NB4 (cell line): ENCODE measurements at regions not wholly inside any gene's neighbourhood (a gene's known extent, or its start where the extent isn't known, plus 50 kb on each side); places are given as distances from the start of the nearest gene placed in this dataset.

ENCODE experiments used
- MYC ChIP-seq: IDR thresholded peaks from 2 replicates; pipeline ENCODE4 v1.6.1; 2011; ENCODE audit warnings: low read depth, low read length
- POLR2A ChIP-seq: IDR thresholded peaks from 2 replicates; pipeline ENCODE4 v1.6.1; 2011; ENCODE audit warnings: mild to moderate bottlenecking; ENCODE audit not compliant: insufficient read length; ENCODE audit errors: extremely low read depth
- TF ChIP-seq, protein P1 (sequence below): IDR thresholded peaks from one replicate; pipeline ENCODE4 v1.5.1; 2012; ENCODE audit warnings: low read depth, low read length
- TF ChIP-seq, protein P2 (sequence below): IDR thresholded peaks from 2 replicates; pipeline ENCODE4 v1.6.1; 2011; ENCODE audit warnings: low read depth, low read length

DNA sequence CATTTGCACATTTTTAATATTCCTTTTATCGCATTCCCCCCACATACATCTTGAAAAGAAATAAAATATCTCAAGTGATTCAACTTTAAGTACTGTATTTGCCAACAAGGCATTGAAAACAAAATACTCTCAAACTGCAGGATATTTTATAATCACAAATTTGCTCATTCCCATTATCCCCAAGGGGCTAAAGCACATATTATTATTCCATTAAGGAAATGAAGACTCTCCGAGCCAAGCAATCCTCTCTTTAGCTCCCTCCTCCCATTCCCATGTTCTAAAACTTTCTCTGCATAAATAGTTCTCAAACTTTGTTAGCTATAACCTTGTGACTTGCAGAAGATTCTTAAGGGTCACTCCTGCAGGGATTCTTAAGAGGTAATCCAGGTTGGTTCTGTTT is 436.8 kb downstream of the KCNJ2 start:
- TF ChIP-seq, protein P1, sequence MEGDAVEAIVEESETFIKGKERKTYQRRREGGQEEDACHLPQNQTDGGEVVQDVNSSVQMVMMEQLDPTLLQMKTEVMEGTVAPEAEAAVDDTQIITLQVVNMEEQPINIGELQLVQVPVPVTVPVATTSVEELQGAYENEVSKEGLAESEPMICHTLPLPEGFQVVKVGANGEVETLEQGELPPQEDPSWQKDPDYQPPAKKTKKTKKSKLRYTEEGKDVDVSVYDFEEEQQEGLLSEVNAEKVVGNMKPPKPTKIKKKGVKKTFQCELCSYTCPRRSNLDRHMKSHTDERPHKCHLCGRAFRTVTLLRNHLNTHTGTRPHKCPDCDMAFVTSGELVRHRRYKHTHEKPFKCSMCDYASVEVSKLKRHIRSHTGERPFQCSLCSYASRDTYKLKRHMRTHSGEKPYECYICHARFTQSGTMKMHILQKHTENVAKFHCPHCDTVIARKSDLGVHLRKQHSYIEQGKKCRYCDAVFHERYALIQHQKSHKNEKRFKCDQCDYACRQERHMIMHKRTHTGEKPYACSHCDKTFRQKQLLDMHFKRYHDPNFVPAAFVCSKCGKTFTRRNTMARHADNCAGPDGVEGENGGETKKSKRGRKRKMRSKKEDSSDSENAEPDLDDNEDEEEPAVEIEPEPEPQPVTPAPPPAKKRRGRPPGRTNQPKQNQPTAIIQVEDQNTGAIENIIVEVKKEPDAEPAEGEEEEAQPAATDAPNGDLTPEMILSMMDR = no peak
- TF ChIP-seq, protein P2, sequence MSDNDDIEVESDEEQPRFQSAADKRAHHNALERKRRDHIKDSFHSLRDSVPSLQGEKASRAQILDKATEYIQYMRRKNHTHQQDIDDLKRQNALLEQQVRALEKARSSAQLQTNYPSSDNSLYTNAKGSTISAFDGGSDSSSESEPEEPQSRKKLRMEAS = no peak
- TF ChIP-seq POLR2A = no peak
- TF ChIP-seq MYC = no peak
